Endodermal cell (in vitro differentiated cells): ENCODE measurements at regions not wholly inside any gene's neighbourhood (a gene's known extent, or its start where the extent isn't known, plus 50 kb on each side); places are given as distances from the start of the nearest gene placed in this dataset.

ENCODE experiments used
- DNase-seq: peaks from one replicate; pipeline ENCODE4 v3.0.0-alpha.2; 2017
- H3K27ac ChIP-seq: 2 replicates; pipeline ENCODE4 v1.5.1; 2013; ENCODE audit warnings: mild to moderate bottlenecking, low read depth, low read length, moderate library complexity
- H3K27me3 ChIP-seq: 2 replicates; pipeline ENCODE4 v1.6.1; 2013; ENCODE audit warnings: mild to moderate bottlenecking, low read length, moderate library complexity; ENCODE audit not compliant: insufficient read depth, control insufficient read depth, poor library complexity, severe bottlenecking
- H3K36me3 ChIP-seq: 2 replicates; pipeline ENCODE4 v1.7.0; 2013; ENCODE audit warnings: mild to moderate bottlenecking, low read length, moderate library complexity; ENCODE audit not compliant: control insufficient read depth, insufficient read depth
- H3K4me1 ChIP-seq: one replicate; pipeline ENCODE4 v1.7.0; 2013; ENCODE audit warnings: low read length; ENCODE audit not compliant: control insufficient read depth, insufficient read depth
- H3K4me3 ChIP-seq: 2 replicates; pipeline ENCODE4 v1.5.1; 2013; ENCODE audit warnings: mild to moderate bottlenecking, low read length, moderate library complexity
- H3K9ac ChIP-seq: 2 replicates; pipeline ENCODE4 v1.6.1; 2013; ENCODE audit warnings: mild to moderate bottlenecking, low read length, moderate library complexity; ENCODE audit not compliant: poor library complexity, severe bottlenecking; ENCODE audit errors: extremely low read depth
- H3K9me3 ChIP-seq: 2 replicates; pipeline ENCODE4 v1.6.1; 2013; ENCODE audit warnings: mild to moderate bottlenecking, low read length, moderate library complexity; ENCODE audit not compliant: control insufficient read depth
- H3K27ac Mint-ChIP-seq: 2 replicates; pipeline ENCODE4 v1.8.0; 2020; ENCODE audit warnings: mixed read lengths
- H3K27me3 Mint-ChIP-seq: 2 replicates; pipeline ENCODE4 v1.8.0; 2021; ENCODE audit warnings: mild to moderate bottlenecking, mixed read lengths; ENCODE audit not compliant: insufficient read depth
- H3K36me3 Mint-ChIP-seq: 2 replicates; pipeline ENCODE4 v1.8.0; 2020; ENCODE audit warnings: low read depth, mixed read lengths
- H3K4me1 Mint-ChIP-seq: 2 replicates; pipeline ENCODE4 v1.8.0; 2020; ENCODE audit warnings: mixed read lengths
- H3K4me3 Mint-ChIP-seq: 2 replicates; pipeline ENCODE4 v1.8.0; 2020; ENCODE audit warnings: mild to moderate bottlenecking, moderate library complexity, mixed read lengths
- H3K9me3 Mint-ChIP-seq: 2 replicates; pipeline ENCODE4 v1.8.0; 2020; ENCODE audit warnings: mild to moderate bottlenecking, mixed read lengths
- CTCF ChIP-seq: fragments of 200-600 bp; sonication (generic); conservative IDR thresholded peaks from 2 replicates; pipeline ENCODE4 v1.5.0; 2021; ENCODE audit warnings: antibody characterized with exemption, mild to moderate bottlenecking
- WGBS, 2 experiments: methylation state at CpG; one replicate each; pipeline versions ENCODE4 v1.1.5 to v1.1.7; 2013; ENCODE audit warnings: missing lambda C conversion rate in 2 of 2, mixed read lengths in 1 of 2; ENCODE audit not compliant: insufficient coverage in 1 of 2, insufficient read length in 1 of 2; 5-methylcytosine and 5-hydroxymethylcytosine counted together

- no peak overlapping the region for H3K9ac ChIP-seq
These were observed 81.4 kb downstream of the RERGL start for GRCh38 chr12:18008642-18009041.

DNA sequence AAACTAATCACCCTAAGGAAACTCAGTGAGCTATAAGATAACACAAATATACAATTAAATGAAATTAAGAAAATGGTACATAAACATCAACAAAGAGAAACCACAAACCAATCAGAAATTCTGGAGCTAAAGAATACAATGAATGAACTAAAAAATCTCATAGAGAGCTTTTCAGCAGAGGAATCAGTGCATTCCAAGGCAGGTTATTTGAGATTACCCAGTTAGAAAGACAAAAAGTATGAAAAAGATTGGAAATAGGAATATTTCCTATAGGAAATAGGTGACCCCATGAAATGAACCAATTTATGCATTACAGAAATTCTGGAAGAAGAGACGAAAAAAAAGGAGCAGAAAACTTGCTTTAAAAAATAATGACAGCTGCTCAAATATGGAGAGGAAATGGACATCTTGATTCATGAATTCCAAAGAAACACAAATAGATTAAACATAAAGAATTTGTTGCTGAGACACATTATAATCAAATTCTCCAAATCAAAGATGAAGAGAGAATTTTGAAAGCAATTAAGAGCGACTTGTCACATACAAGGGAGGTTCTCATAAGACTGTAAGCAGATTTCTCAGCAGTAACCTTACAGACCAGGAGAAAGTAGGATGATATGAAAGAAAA lies 90.7 kb downstream of the RERGL start:
- no peak for DNase-seq
- no peak overlapping the region for H3K9ac ChIP-seq
- H3K36me3 Mint-ChIP-seq = peaks cover 4% of the 10 kb centered on the region
- H3K27ac ChIP-seq = no peak overlapping the region
- H3K4me3 Mint-ChIP-seq = no peak overlapping the region
- H3K36me3 ChIP-seq = no peaks in the 10 kb centered on the region
- H3K27me3 ChIP-seq = no peaks in the 10 kb centered on the region
- H3K9me3 Mint-ChIP-seq = peaks cover 37% of the 10 kb centered on the region
- H3K9me3 ChIP-seq = peaks cover 28% of the 10 kb centered on the region
- TF ChIP-seq CTCF = no peak
- H3K4me3 ChIP-seq = no peak overlapping the region
- WGBS, 2 experiments = 85% methylated on average over 2 of the region's 2 CpGs; no CpG with 5 or more reads in 1 of the 2 experiments
- no peak overlapping the region for H3K27ac Mint-ChIP-seq
- no peaks in the 10 kb centered on the region for H3K27me3 Mint-ChIP-seq
- peaks cover under 1% of the 10 kb centered on the region for H3K4me1 Mint-ChIP-seq
- H3K4me1 ChIP-seq = no peaks in the 10 kb centered on the region

More at GRCh38 chr12:18008642-18009041, 81.4 kb downstream of the RERGL start:
- no peaks in the 10 kb centered on the region for H3K4me1 ChIP-seq
- H3K36me3 Mint-ChIP-seq = no peaks in the 10 kb centered on the region
- H3K9me3 ChIP-seq = no peaks in the 10 kb centered on the region
- no peaks in the 10 kb centered on the region for H3K4me1 Mint-ChIP-seq
- no peaks in the 10 kb centered on the region for H3K27me3 Mint-ChIP-seq
- no peak overlapping the region for H3K27ac ChIP-seq
- H3K9me3 Mint-ChIP-seq = no peaks in the 10 kb centered on the region
- no peak overlapping the region for H3K4me3 ChIP-seq
- H3K36me3 ChIP-seq = no peaks in the 10 kb centered on the region
- H3K27me3 ChIP-seq = no peaks in the 10 kb centered on the region
- H3K27ac Mint-ChIP-seq = no peak overlapping the region
- TF ChIP-seq CTCF = no peak
- H3K4me3 Mint-ChIP-seq = no peak overlapping the region
- no peak for DNase-seq

DNA sequence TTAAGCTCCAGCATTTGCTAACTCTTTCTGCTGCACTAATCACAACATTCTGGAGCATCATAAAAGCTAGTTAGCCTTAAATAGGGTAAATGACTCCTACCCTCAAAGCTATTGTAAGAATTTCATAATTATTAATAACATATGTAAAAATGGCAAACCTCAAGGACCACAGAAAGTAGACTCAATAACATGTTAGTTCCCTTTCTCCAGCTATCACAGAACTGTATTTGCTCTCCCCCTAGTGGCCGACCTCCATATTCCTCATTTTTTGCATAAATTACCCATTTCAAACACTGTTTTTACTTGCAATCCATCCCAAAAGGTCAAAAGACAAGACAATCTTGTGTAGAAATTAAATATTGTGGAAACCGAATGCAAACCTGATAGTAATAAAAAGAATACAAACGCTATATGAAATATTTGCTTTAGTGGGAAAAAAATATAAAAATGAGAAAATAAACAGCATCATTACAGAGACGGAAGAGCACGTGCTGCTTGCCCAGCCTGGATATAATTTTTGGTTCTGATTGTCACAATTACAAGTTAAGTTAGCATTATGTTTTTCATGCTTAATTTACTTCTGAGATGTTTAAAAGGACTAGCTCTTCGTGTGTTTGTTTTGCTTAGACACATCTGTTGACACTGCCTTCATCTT lies 97.9 kb downstream of the RERGL start:
- Histone ChIP-seq H3K9me3 (no peaks in the 10 kb centered on the region), H3K4me3 (no peak overlapping the region), H3K9ac (no peak overlapping the region), H3K4me1 (no peaks in the 10 kb centered on the region), H3K27ac (no peak overlapping the region), H3K36me3 (no peaks in the 10 kb centered on the region), H3K27me3 (no peaks in the 10 kb centered on the region)
- 44 to 53% methylated on average over 5 to 6 of the region's 6 CpGs for WGBS, 2 experiments
- TF ChIP-seq CTCF = peak; percentile 100
- Mint-ChIP-seq H3K36me3 (no peaks in the 10 kb centered on the region), H3K4me3 (no peak overlapping the region), H3K9me3 (peaks cover 2% of the 10 kb centered on the region), H3K4me1 (peaks cover 47% of the 10 kb centered on the region), H3K27me3 (no peaks in the 10 kb centered on the region), H3K27ac (no peak overlapping the region)
- peak; percentile 80 for DNase-seq
